B cell (primary cell): ENCODE measurements at regions not wholly inside any gene's neighbourhood (a gene's known extent, or its start where the extent isn't known, plus 50 kb on each side); places are given as distances from the start of the nearest gene placed in this dataset.

Experiments used
- ATAC-seq: fragments of 200-7000 bp; cut with Tn5 transposase; one replicate; pipeline ENCODE4 v1.10.0; 2021; ENCODE audit warnings: low read depth, mild to moderate bottlenecking, moderate number of reproducible peaks, moderate library complexity
- CTCF ChIA-PET: fragments of 350-600 bp; sonication (Branson Sonifier 250); formaldehyde crosslinking; loops from one replicate; lab custom pipeline; 2021; ENCODE audit warnings: antibody characterized with exemption, inconsistent platforms; lab: Charles Lee
- POLR2A ChIA-PET: fragments of 350-600 bp; sonication (Branson Sonifier 250); formaldehyde crosslinking; loops from one replicate; lab custom pipeline; 2021; ENCODE audit warnings: antibody characterized with exemption; lab: Charles Lee
- DNase-seq: peaks from one replicate; pipeline ENCODE4 v3.0.0; 2013
- H2AFZ ChIP-seq: 2 replicates; pipeline ENCODE4 v1.6.1; 2012; ENCODE audit warnings: mild to moderate bottlenecking, low read depth, low read length; ENCODE audit not compliant: insufficient read depth, poor library complexity, severe bottlenecking
- H3K27ac ChIP-seq, 2 donors: 1 replicate in 1 of 2; 2 replicates in 1 of 2; pipeline ENCODE4 v1.5.1; 2012 to 2013; ENCODE audit warnings: low read length in 2 of 2, mild to moderate bottlenecking in 2 of 2, moderate library complexity in 1 of 2
- H3K27me3 ChIP-seq, 4 experiments: fragments of 200-600 bp in 1 of 4; sonication (generic) in 1 of 4; replicated peaks in 1 of 4; 1 replicate in 2 of 4; 2 replicates in 2 of 4; pipeline versions ENCODE4 v1.6.1 to v1.7.0; 2013 to 2016; ENCODE audit warnings: low read length in 3 of 4, mild to moderate bottlenecking in 2 of 4, mixed read lengths in 1 of 4, moderate library complexity in 1 of 4; ENCODE audit not compliant: insufficient read depth in 4 of 4, control insufficient read depth in 3 of 4; ENCODE audit errors: control extremely low read depth in 1 of 4
- H3K36me3 ChIP-seq, 2 experiments: replicated peaks in 1 of 2; 1 replicate in 1 of 2; 2 replicates in 1 of 2; pipeline versions ENCODE4 v1.6.1 to v1.7.1; 2013; ENCODE audit warnings: low read length in 1 of 2; ENCODE audit not compliant: insufficient read depth in 2 of 2, control insufficient read depth in 1 of 2; ENCODE audit errors: control extremely low read depth in 1 of 2, extremely low read depth in 1 of 2
- H3K4me1 ChIP-seq, 2 donors: fragments of 200-600 bp in 1 of 2; sonication (generic) in 1 of 2; 1 replicate in 1 of 2; 2 replicates in 1 of 2; pipeline versions ENCODE4 v1.5.1 to v1.6.1; 2013 to 2017; ENCODE audit warnings: low read length in 2 of 2; ENCODE audit not compliant: control insufficient read depth in 2 of 2, insufficient read depth in 2 of 2
- H3K4me2 ChIP-seq: replicated peaks from 2 replicates; pipeline ENCODE3; 2012; ENCODE audit warnings: mild to moderate bottlenecking, low read depth, low read length; ENCODE audit not compliant: poor library complexity, severe bottlenecking
- H3K4me3 ChIP-seq, 5 experiments: fragments of 200-600 bp in 1 of 5; sonication (generic) in 1 of 5; 1 replicate in 3 of 5; 2 replicates in 2 of 5; pipeline versions ENCODE4 v1.5.1 to v1.7.0; 2011 to 2016; ENCODE audit warnings: low read length in 4 of 5, mild to moderate bottlenecking in 4 of 5, low read depth in 2 of 5, control low read depth in 1 of 5, moderate library complexity in 1 of 5; ENCODE audit not compliant: insufficient read depth in 1 of 5; ENCODE audit errors: control extremely low read depth in 1 of 5, extremely low read depth in 1 of 5
- H3K79me2 ChIP-seq: fragments of 200-600 bp; sonication (generic); one replicate; pipeline ENCODE4 v1.6.0; 2016; ENCODE audit warnings: low read length; ENCODE audit not compliant: control insufficient read depth, insufficient read depth
- H3K9ac ChIP-seq: fragments of 200-600 bp; sonication (generic); 2 replicates; pipeline ENCODE4 v1.6.1; 2017; ENCODE audit warnings: mild to moderate bottlenecking, low read length, moderate library complexity
- H3K9me3 ChIP-seq, 3 donors: one replicate each; pipeline versions ENCODE4 v1.6.1 to v1.7.1; 2013; ENCODE audit warnings: low read length in 2 of 3; ENCODE audit not compliant: control insufficient read depth in 2 of 3, insufficient read depth in 1 of 3; ENCODE audit errors: control extremely low read depth in 1 of 3
- H4K20me1 ChIP-seq: 2 replicates; pipeline ENCODE4 v1.6.0; 2012; ENCODE audit warnings: mild to moderate bottlenecking, low read length; ENCODE audit not compliant: insufficient read depth, control insufficient read depth, poor library complexity, severe bottlenecking
- H3K27ac Mint-ChIP-seq: one replicate; pipeline ENCODE4 v1.8.0; 2021; ENCODE audit warnings: mixed read lengths
- H3K27me3 Mint-ChIP-seq: one replicate; pipeline ENCODE4 v1.8.0; 2021; ENCODE audit warnings: mixed read lengths
- H3K4me1 Mint-ChIP-seq: one replicate; pipeline ENCODE4 v1.8.0; 2021; ENCODE audit warnings: mixed read lengths
- H3K4me3 Mint-ChIP-seq: one replicate; pipeline ENCODE4 v1.8.0; 2021; ENCODE audit warnings: mixed read lengths
- H3K9me3 Mint-ChIP-seq: one replicate; pipeline ENCODE4 v1.8.0; 2022; ENCODE audit warnings: mixed read lengths; ENCODE audit not compliant: insufficient read depth
- CTCF ChIP-seq: fragments of 200-600 bp; IDR thresholded peaks from one replicate; pipeline ENCODE4 v1.8.0; 2022; ENCODE audit warnings: antibody characterized with exemption, mild to moderate bottlenecking
- EZH2 ChIP-seq: IDR thresholded peaks from 2 replicates; pipeline ENCODE4 v1.6.1; 2012; ENCODE audit warnings: borderline replicate concordance, low read depth, mild to moderate bottlenecking, moderate library complexity, low read length; ENCODE audit not compliant: insufficient read depth, poor library complexity, severe bottlenecking
- WGBS: methylation state at CpG from one replicate; pipeline ENCODE4 v1.1.5; 2013; ENCODE audit warnings: missing lambda C conversion rate; ENCODE audit not compliant: insufficient coverage; 5-methylcytosine and 5-hydroxymethylcytosine counted together
- intact Hi-C: fragments of 100-400 bp; cut with micrococcal nuclease; formaldehyde crosslinking; loops from one replicate; pipeline ENCODE4 v1.10.0; 2022

- TF ChIP-seq EZH2 (no peak), CTCF (no peak)
- DNase-seq (no peak), ATAC-seq (no peak)
- no peaks in the 10 kb centered on the region for H3K27me3 ChIP-seq
- no peak overlapping the region for H3K27ac Mint-ChIP-seq
- ChIA-PET POLR2A (no interaction called here), CTCF (interaction anchor here (0.7 kb wide), 1 partner anchor 9 kb away, joined by 3 read pairs; no protein-coding TSS in a partner anchor)
- intact Hi-C loops: no loop called here
- H2AFZ ChIP-seq: no peak overlapping the region
- H3K9me3 Mint-ChIP-seq: no peaks in the 10 kb centered on the region
- H3K9me3 ChIP-seq: no peaks in the 10 kb centered on the region
- WGBS: 97% methylated on average over 7 of the region's 13 CpGs
- no peaks in the 10 kb centered on the region for H3K79me2 ChIP-seq
- H3K27ac ChIP-seq: no peak overlapping the region
- H3K4me1 ChIP-seq: no peaks in the 10 kb centered on the region
- H3K9ac ChIP-seq: no peak overlapping the region
- no peaks in the 10 kb centered on the region for H3K4me1 Mint-ChIP-seq
- no peak overlapping the region for H3K4me3 ChIP-seq
- H3K27me3 Mint-ChIP-seq: no peaks in the 10 kb centered on the region
- H3K4me3 Mint-ChIP-seq: no peak overlapping the region
- no peak overlapping the region for H3K4me2 ChIP-seq
- H4K20me1 ChIP-seq: no peaks in the 10 kb centered on the region
- no peaks in the 10 kb centered on the region for H3K36me3 ChIP-seq
Observed at GRCh38 chr3:83477563-83477962, 1481.2 kb upstream of the CADM2 start.

- H3K27ac Mint-ChIP-seq: no peak overlapping the region
- no peaks in the 10 kb centered on the region for H3K27me3 ChIP-seq
- H3K4me1 ChIP-seq: no peaks in the 10 kb centered on the region
- CTCF ChIA-PET: no interaction called here
- H3K9ac ChIP-seq: no peak overlapping the region
- intact Hi-C loops: no loop called here
- 52% methylated on average over 2 of the region's 4 CpGs for WGBS
- no peaks in the 10 kb centered on the region for H4K20me1 ChIP-seq
- no peaks in the 10 kb centered on the region for H3K9me3 Mint-ChIP-seq
- no peaks in the 10 kb centered on the region for H3K79me2 ChIP-seq
- DNase-seq (no peak), ATAC-seq (no peak)
- H3K4me3 Mint-ChIP-seq: no peak overlapping the region
- H3K4me1 Mint-ChIP-seq: no peaks in the 10 kb centered on the region
- no peak overlapping the region for H3K27ac ChIP-seq
- no peaks in the 10 kb centered on the region for H3K9me3 ChIP-seq
- no peak overlapping the region for H3K4me3 ChIP-seq
- H3K27me3 Mint-ChIP-seq: no peaks in the 10 kb centered on the region
- H2AFZ ChIP-seq: no peak overlapping the region
- TF ChIP-seq CTCF: no peak
- H3K36me3 ChIP-seq: no peaks in the 10 kb centered on the region
- POLR2A ChIA-PET: no interaction called here
- no peak overlapping the region for H3K4me2 ChIP-seq
Observed at GRCh38 chr3:83482402-83483070, 1476.3 kb upstream of the CADM2 start.
